PFSK-1 (cell line): ENCODE measurements at regions not wholly inside any gene's neighbourhood (a gene's known extent, or its start where the extent isn't known, plus 50 kb on each side); places are given as distances from the start of the nearest gene placed in this dataset.

Source experiments
- FOXP2 ChIP-seq: optimal IDR thresholded peaks from 2 replicates; pipeline ENCODE3; 2011; ENCODE audit warnings: borderline replicate concordance, control low read depth, inconsistent platforms; ENCODE audit not compliant: insufficient read depth; ENCODE audit errors: extremely low read length, extremely low read depth
- REST ChIP-seq, 2 experiments: IDR thresholded peaks; 2 replicates each; pipeline versions ENCODE4 v1.6.1 to v1.8.0; 2011 to 2012; ENCODE audit warnings: low read depth in 2 of 2, low read length in 2 of 2, control low read depth in 1 of 2, inconsistent platforms in 1 of 2, mild to moderate bottlenecking in 1 of 2, moderate library complexity in 1 of 2; ENCODE audit not compliant: insufficient read depth in 1 of 2
- SIN3A ChIP-seq: IDR thresholded peaks from 2 replicates; pipeline ENCODE4 v1.6.1; 2012; ENCODE audit warnings: mild to moderate bottlenecking, low read length, moderate library complexity, borderline replicate concordance; ENCODE audit not compliant: insufficient read depth
- TAF1 ChIP-seq: IDR thresholded peaks from 2 replicates; pipeline ENCODE4 v1.6.1; 2012; ENCODE audit warnings: low read length, control low read depth, borderline replicate concordance; ENCODE audit not compliant: insufficient read depth

GRCh38 chr10:107440741-107441140 is 276.2 kb upstream of the SORCS1 start:
- TF ChIP-seq TAF1 = no peak
- no peak for TF ChIP-seq SIN3A
- TF ChIP-seq REST (IDR thresholded peaks at IDR 0.05; ENCODE audit: insufficient read depth in 1 of 2, low read depth in 2 of 2, low read length in 2 of 2) = no peak
- no peak for TF ChIP-seq FOXP2
